ENCODE measurements at regions not wholly inside any gene's neighbourhood (a gene's known extent, or its start where the extent isn't known, plus 50 kb on each side); places are given as distances from the start of the nearest gene placed in this dataset.

- in situ Hi-C loops (cut with MboI; ENCODE audit: low sequenced_read_pairs), result no loop called here
These were observed 499.3 kb upstream of the SMIM21 start for GRCh38 chr18:75926811-75927210.

- in situ Hi-C loops (cut with MboI; ENCODE audit: low sequenced_read_pairs), result no loop called here
These were observed 495.7 kb upstream of the SMIM21 start for GRCh38 chr18:75923169-75923568.

- in situ Hi-C loops (cut with MboI; ENCODE audit: low sequenced_read_pairs), result no loop called here
These were observed 489.1 kb upstream of the SMIM21 start for GRCh38 chr18:75916624-75916982.

- in situ Hi-C loops (cut with MboI; ENCODE audit: low sequenced_read_pairs), result no loop called here
These were observed 488.6 kb upstream of the SMIM21 start for GRCh38 chr18:75915941-75916623.

- in situ Hi-C loops (cut with MboI; ENCODE audit: low sequenced_read_pairs), result no loop called here
These were observed 485.3 kb upstream of the SMIM21 start for GRCh38 chr18:75912829-75913228.

GRCh38 chr18:75904416-75904815 is 476.9 kb upstream of the SMIM21 start:
- in situ Hi-C loops (cut with MboI; ENCODE audit: low sequenced_read_pairs), result no loop called here

GRCh38 chr18:75898651-75899050 is 471.1 kb upstream of the SMIM21 start:
- in situ Hi-C loops (cut with MboI; ENCODE audit: low sequenced_read_pairs), result no loop called here

GRCh38 chr18:75897386-75897785 is 469.9 kb upstream of the SMIM21 start:
- in situ Hi-C loops (cut with MboI; ENCODE audit: low sequenced_read_pairs), result no loop called here

GRCh38 chr18:75896865-75897264 is 469.4 kb upstream of the SMIM21 start:
- in situ Hi-C loops (cut with MboI; ENCODE audit: low sequenced_read_pairs), result no loop called here

GRCh38 chr18:75895135-75895534 is 467.6 kb upstream of the SMIM21 start:
- in situ Hi-C loops (cut with MboI; ENCODE audit: low sequenced_read_pairs), result no loop called here

- in situ Hi-C loops (cut with MboI; ENCODE audit: low sequenced_read_pairs), result no loop called here
These were observed 457.2 kb upstream of the SMIM21 start for GRCh38 chr18:75884728-75885127.

- in situ Hi-C loops (cut with MboI; ENCODE audit: low sequenced_read_pairs), result no loop called here
These were observed 453.5 kb upstream of the SMIM21 start for GRCh38 chr18:75880925-75881504.

GRCh38 chr18:75880266-75880665 is 452.8 kb upstream of the SMIM21 start:
- in situ Hi-C loops (cut with MboI; ENCODE audit: low sequenced_read_pairs), result no loop called here

- in situ Hi-C loops (cut with MboI; ENCODE audit: low sequenced_read_pairs), result no loop called here
These were observed 451.7 kb upstream of the SMIM21 start for GRCh38 chr18:75879196-75879595.

- in situ Hi-C loops (cut with MboI; ENCODE audit: low sequenced_read_pairs), result no loop called here
These were observed 448.1 kb upstream of the SMIM21 start for GRCh38 chr18:75875559-75875958.

- in situ Hi-C loops (cut with MboI; ENCODE audit: low sequenced_read_pairs), result no loop called here
These were observed 447.0 kb upstream of the SMIM21 start for GRCh38 chr18:75874401-75875089.

- in situ Hi-C loops (cut with MboI; ENCODE audit: low sequenced_read_pairs), result no loop called here
These were observed 444.1 kb upstream of the SMIM21 start for GRCh38 chr18:75871596-75871995.

- in situ Hi-C loops (cut with MboI; ENCODE audit: low sequenced_read_pairs), result no loop called here
These were observed 441.7 kb upstream of the SMIM21 start for GRCh38 chr18:75869162-75869561.

- in situ Hi-C loops (cut with MboI; ENCODE audit: low sequenced_read_pairs), result no loop called here
These were observed 440.5 kb upstream of the SMIM21 start for GRCh38 chr18:75868031-75868430.

GRCh38 chr18:75865639-75866038 is 438.1 kb upstream of the SMIM21 start:
- in situ Hi-C loops (cut with MboI; ENCODE audit: low sequenced_read_pairs), result no loop called here

- in situ Hi-C loops (cut with MboI; ENCODE audit: low sequenced_read_pairs), result no loop called here
These were observed 437.3 kb upstream of the SMIM21 start for GRCh38 chr18:75864816-75865215.

GRCh38 chr18:75863696-75864095 is 436.2 kb upstream of the SMIM21 start:
- in situ Hi-C loops (cut with MboI; ENCODE audit: low sequenced_read_pairs), result no loop called here

All from HL-60/S4 (cell line).